NCI-H526 (cell line): ENCODE measurements at regions not wholly inside any gene's neighbourhood (a gene's known extent, or its start where the extent isn't known, plus 50 kb on each side); places are given as distances from the start of the nearest gene placed in this dataset.
A peak's percentile ranks its signal among the peaks of the same experiment; 100 is the strongest.
"Not testable (repeated sequence)": the region's sequence is repeated elsewhere in the genome, so short reads cannot be mapped to it uniquely, and the experiment has no call there.

Experiments
- DNase-seq, 2 experiments: peaks; one replicate each; lab custom pipeline; 2025; lab: John Stamatoyannopoulos, UW

- DNase-seq = no peak
These were observed 101.6 kb downstream of the CPN2 start for GRCh38 chr3:194249323-194250097.

DNA sequence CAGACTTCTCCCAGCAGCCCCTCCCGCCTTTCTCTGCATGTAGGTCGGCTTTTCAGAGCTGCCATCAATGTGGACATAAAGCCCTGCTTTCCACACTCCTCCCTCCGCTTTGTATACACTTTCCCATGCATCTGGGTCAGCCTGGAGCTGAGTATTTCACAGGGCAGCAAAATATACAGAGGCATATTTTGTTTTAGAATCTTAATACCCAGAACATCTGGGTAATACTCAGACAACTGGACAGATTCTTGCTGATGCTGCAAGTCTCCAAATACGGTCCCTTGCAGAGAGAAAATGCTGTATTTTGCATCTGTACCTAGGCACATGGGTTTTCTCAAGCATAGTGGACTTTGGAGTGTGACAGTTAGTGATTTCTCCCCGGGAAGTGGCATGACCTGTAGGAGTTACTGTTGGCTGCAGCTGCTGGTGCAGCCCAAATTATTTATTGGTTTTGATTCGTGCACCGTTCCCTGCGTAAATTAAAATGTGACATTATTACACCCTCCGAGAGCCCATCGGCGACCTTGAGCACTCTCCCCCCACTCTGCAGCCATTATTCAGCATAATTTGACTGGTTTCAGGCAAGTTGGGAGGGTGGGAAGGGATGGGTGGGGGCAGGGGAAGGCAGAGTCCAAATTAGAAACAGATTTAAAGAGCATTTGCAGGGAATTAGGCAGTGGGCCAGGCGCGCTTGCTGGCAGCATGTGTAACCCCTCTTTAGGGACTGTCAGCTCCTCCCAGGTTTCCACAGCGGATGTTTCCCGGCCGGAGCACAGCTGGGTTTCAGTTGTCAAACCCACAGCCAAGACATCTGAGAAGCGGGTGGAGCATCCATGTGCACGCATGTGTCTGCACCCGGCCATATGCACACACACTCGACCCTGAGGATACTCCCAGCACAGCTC, 100.8 kb downstream of the CPN2 start:
- DNase-seq = peak in 1 of 2 experiments; percentile 43

DNA sequence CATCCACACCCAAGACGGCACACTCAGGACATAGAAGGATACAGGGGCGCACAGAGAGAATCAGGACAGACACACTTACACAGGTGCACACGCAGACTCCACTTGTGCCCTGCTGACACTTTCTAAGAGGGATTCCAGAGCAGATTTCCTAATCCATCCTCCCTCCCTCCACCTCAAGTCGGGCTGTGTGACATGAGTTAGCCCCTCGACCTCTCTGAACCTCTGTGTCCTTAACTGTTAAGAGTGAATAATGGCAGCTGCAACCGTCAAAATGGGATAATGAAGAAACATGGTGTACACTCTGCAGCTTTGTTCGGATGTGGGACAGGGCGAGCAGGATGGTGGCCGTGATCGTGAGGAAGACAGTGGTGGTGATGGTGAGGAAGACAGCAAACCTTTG, 100.1 kb downstream of the CPN2 start:
- DNase-seq = no peak

DNA sequence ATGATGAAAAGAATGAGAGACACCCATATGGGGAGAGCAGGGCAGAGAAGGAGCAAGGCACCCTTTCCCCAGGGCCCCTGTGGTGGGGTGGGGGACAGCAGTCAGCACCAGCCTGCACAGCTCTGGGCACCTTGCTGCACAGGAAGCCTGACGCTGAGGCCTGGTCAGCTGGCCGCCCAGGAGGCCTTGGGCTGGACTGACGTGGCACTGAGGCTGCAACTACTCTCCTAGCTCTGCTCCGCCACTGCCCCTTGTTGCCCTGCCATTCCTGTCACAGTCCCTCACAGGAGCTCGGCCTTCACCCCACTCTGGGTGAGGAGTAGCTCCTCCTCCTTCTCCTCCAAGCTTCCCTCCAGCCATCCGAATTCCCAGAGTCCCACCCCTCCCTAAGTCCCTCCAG, 99.7 kb downstream of the CPN2 start:
- DNase-seq = no peak

- DNase-seq = no peak
These were observed 99.1 kb downstream of the CPN2 start for GRCh38 chr3:194251891-194252560.

- no peak for DNase-seq
These were observed 97.9 kb downstream of the CPN2 start for GRCh38 chr3:194253270-194253669.

GRCh38 chr3:194254040-194254439, 97.1 kb downstream of the CPN2 start:
- DNase-seq = no peak

DNA sequence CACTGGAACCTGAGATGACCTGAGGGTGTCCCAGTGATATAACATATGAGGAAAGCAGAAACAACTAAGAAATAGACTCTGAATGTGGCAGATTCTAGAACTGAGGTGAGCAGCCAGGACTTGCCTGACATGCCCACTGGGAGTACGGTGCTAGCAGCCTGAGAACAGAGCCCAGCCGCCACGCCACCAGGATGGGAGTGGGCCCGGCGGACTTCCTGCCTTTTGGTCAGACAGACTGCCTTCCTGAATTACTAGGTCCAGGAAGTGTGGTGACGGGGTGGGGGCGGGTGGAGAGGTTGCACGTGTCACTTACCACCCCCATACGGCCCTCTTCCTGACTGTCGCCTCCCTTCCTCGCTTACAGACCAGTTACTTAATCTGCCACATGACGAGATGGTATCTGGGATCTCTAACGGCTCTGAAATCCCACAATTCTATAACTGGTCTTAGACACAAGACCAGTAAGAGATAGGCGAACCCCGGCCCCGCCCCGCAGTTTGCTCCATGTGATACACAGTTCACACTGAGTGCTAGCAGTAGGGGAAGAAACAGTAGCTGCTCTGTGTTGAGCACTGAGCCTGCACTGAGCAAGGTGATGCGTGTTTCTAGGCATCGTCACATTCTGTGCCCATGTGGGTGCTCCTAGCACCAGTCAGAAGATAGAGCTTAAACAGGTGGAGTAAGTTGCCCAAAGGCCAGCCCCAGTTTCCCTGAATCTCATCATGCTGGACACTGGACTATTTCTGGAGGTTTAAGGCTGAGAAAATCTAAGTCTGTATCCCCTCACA, 95.7 kb downstream of the CPN2 start:
- DNase-seq = peak; percentile 39 to 65

- no peak for DNase-seq
These were observed 94.8 kb downstream of the CPN2 start for GRCh38 chr3:194256040-194256945.

DNA sequence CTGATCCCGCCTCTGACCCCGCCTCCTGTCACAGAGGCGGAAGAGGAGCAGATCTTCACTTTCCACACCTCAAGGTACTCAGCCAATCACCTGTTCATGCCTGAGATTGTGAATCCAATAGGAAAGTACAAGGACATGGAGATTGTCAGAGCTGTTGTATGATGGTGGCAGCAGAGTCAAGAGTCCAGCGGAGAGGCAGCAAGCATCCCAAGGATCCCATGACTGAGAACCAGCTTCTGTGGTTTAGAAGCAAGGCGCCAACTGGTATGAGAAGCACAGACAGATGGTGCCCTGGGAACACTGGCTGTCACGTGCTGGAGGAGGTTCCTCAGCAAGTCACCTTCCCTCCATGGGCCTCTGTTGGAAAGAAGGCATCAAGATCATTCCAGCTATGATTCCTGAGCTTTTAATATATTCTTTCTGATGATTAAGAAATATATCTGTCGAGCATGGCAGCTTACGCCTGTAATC, 93.9 kb downstream of the CPN2 start:
- DNase-seq = no peak

- DNase-seq = no peak
These were observed 93.0 kb downstream of the CPN2 start for GRCh38 chr3:194257916-194258668.

GRCh38 chr3:194259982-194260766, 91.0 kb downstream of the CPN2 start:
- DNase-seq = no peak

- no peak for DNase-seq
These were observed 89.5 kb downstream of the CPN2 start for GRCh38 chr3:194261581-194262063.

- DNase-seq = no peak
These were observed 88.8 kb downstream of the CPN2 start for GRCh38 chr3:194262176-194262924.

GRCh38 chr3:194262925-194263305, 88.2 kb downstream of the CPN2 start:
- DNase-seq = no peak

DNA sequence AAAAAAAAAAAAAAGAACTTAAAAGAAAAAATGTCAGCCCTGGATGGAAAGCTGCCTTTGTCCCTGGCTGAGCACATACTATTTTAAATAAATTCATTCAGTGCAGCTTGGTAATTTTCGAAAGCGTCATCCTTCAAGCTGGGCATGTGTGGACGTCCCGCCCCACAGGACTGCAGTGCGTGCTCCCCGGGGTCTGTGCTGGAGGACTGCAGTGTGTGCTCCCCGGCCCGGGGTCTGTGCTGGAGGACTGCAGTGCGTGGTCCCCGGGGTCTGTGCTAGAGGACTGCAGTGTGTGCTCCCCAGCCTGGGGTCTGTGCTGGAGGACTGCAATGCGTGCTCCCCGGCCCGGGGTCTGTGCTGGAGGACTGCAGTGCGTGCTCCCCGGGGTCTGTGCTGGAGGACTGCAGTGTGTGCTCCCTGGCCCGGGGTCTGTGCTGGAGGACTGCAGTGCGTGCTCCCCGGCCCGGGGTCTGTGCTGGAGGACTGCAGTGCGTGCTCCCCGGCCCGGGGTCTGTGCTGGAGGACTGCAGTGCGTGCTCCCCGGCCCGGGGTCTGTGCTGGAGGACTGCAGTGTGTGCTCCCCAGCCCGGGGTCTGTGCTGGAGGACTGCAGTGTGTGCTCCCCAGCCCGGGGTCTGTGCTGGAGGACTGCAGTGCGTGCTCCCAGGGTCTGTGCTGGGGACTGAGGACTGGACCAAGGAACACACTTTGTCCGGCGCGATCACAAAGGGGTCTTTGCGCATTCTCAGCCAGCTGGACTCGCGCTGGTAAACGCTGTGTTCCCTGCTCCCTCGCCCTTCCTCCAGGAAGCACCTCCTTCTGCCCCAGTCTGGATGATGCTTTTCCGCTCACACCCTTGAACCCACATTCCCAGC, 86.3 kb downstream of the CPN2 start:
- DNase-seq = not testable (repeated sequence)

GRCh38 chr3:194265505-194265892, 85.6 kb downstream of the CPN2 start:
- DNase-seq = no peak
